ENCODE measurements at regions not wholly inside any gene's neighbourhood (a gene's known extent, or its start where the extent isn't known, plus 50 kb on each side); places are given as distances from the start of the nearest gene placed in this dataset.
A peak's percentile ranks its signal among the peaks of the same experiment; 100 is the strongest.

- TF ChIP-seq CTCF (IDR thresholded peaks at IDR 0.05) (peak in 3 of 4 donors; percentile 31 to 36 (median 32)), POLR2A (IDR thresholded peaks at IDR 0.05) (no peak)
These were observed 57.9 kb upstream of the VSTM2B start for GRCh38 chr19:29467824-29468401.

Measured in right lobe of liver (tissue), 4 donors.